GM21529 (cell line): ENCODE measurements at regions not wholly inside any gene's neighbourhood (a gene's known extent, or its start where the extent isn't known, plus 50 kb on each side); places are given as distances from the start of the nearest gene placed in this dataset.
"Not testable (repeated sequence)": the region's sequence is repeated elsewhere in the genome, so short reads cannot be mapped to it uniquely, and the experiment has no call there.

ENCODE experiments used
- ATAC-seq: cut with Tn5 transposase; IDR thresholded peaks from one replicate; pipeline ENCODE4 v1.9.1; 2021; ENCODE audit not compliant: unreplicated experiment

GRCh38 chr14:105909046-105909827 is 382.9 kb downstream of the TMEM121 start:
- ATAC-seq: no peak

DNA sequence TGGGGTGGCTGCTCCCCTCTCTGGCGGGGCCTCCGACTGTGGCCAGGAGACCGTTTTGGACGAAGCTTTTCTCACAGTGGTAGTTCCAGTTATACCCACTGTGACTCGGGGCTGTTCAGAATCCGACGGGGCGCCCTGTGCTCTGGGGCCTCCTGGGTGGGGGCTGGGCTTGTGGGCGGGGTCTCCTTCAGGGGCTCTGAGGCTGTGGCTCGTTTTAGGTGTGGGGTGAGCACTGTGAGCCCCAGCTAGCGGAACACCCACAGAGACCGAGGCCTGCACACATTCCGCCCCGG is 383.4 kb downstream of the TMEM121 start:
- not testable (repeated sequence) for ATAC-seq

DNA sequence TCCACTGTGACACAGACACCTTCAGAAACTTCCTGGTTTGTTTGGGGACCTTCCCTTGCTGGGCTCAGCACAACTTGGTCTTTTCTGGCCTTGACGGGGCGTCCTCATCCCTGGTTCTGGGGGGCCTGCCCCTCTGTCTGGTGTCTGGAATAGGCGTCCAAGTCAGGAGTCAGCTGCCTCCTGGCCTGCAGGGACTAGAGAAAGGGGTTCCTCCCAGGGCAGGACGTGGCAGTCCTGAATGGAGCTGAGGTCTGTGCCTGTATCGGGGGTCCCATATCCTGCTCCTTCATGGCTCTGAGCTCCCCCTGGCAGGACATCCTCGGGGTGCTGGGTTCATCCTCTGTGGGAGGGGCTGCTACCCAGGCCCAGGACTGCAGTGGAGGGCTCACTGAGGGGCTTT is 384.0 kb downstream of the TMEM121 start:
- ATAC-seq: no peak

DNA sequence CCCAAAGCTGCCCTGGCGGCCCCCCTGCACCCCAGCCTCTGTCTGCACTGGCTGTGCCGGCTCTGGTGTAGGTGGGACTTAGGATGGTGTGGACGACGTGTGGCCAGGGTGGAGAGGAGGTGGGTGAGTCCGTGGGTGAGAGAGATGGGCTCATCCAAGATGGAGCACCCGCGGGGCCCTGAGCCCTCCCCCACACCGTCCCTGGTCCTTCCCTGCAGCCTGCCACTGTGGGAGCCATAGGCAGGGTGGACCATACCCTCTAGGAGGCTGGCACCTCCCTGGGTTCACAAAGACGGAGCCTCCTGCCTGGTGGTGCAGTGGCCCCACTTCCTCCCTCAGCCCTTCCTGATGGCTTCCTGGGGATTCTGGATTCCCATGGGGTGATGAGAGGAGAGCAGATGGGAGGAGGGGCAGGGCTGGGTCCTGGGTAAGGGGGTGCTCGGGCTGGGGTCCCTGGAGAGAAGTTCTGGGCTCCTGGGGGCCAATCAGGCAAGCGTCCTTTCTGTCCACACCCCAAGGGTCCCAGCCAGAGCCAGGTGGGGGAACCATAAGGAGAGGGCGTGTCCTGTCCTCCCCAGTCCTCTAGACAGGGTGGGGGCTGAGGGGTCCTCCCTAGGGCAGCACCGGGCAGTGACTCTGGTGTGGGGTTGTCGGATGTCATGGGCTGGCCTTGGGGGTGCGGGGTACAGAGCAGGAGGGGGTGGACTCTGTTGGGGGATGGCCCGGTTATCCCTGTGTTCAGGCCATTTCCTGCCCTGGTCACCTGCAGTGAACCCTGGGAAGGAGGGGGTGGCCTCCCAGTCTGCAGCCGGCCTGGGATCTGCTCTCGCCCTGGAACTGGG is 384.8 kb downstream of the TMEM121 start:
- ATAC-seq: no peak

DNA sequence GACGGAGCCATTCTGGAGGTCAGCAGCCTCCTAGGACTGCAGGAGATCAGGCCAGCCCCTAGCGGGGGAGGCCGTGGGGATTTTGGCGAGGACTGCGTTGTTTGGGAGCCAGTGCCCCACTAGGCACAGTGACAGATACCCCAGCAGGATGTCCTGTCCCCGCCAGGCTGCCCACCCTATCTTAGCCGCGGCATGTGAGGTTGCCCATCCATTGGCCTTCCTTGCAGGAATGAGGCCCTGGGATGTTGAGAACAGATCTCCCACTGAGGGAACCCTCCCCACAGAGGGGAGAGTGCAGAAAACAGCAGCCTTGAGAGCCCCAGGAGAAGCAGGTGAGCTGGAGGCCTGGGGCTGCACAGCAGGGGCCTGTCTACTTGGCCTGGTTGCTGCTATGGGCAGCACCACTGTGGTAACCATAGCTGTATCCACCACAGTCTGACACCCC is 385.5 kb downstream of the TMEM121 start:
- ATAC-seq: not testable (repeated sequence)

GRCh38 chr14:105912641-105913180 is 386.3 kb downstream of the TMEM121 start:
- ATAC-seq: no peak

DNA sequence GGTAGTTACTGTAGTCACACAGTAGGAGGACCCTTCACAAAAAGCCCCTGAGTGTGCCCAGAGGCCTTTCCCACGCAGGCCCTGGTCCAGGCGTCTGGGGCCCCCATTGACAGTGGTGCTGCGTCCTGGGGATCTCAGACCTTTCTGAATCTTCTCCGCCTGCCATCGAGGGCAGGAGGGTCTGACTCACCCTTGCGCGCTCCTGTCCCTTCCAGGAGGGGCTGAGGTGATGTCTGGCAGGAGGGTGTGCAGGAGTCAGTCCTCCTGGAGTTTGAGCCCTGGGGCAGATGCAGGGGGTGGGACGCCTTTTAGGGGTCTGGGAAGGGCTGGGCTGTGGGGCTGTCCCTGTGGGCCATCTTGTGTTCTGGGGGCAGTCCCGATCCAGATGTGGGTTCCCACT is 386.8 kb downstream of the TMEM121 start:
- no peak for ATAC-seq

DNA sequence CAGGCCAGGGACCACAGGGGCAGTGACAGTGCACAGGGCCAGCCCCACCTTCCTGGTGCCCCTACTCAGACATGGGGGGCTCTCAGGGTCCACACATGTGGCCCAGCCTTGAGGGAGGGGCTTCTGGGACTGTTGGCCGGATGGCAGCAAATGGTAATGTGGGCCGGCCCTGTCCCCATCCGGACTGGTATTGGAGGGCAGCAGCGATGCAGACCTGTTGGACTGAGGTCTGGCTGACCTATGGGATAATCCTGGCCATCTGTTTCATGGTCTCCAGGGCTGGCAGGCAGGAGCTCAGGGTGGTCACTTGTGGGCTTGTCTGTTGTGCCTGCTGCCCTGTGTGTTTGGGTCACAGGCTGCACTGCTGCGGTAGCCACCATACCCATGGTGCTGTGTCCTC is 387.5 kb downstream of the TMEM121 start:
- no peak for ATAC-seq

GRCh38 chr14:105914281-105914680 is 387.9 kb downstream of the TMEM121 start:
- not testable (repeated sequence) for ATAC-seq

DNA sequence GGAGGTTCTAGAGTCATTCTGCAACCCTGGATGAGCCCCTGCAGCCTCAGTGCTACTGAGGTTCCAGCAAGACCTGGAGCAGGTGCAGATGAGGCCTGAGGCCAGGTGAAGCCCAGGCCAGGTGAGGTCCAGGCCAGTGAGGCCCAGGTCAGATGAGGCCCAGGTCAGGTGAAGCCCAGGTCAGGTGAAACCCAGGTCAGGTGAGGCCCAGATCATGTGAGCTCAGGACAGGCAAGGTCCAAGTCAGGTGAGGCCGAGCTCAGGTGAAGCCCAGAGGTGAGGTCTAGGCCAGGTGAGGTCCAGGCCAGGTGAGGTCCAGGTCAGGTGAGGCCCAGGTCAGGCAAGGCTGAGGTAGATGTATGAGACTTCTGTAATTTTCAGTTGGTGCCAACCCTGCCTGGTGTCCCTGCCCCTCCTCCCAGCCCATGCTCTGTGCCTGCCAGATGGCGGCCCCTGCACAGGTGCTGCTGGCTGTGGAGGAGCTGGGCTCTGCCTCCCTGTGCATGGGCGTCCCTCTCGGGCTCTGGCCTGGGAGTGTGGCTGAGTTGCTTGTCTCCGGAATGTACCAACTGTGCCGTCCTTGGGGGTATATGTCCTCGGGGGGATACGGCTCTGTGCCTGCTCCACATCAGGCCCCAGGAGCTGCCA is 388.5 kb downstream of the TMEM121 start:
- ATAC-seq: no peak

- not testable (repeated sequence) for ATAC-seq
Measured at GRCh38 chr14:105915546-105915945, 389.2 kb downstream of the TMEM121 start.

DNA sequence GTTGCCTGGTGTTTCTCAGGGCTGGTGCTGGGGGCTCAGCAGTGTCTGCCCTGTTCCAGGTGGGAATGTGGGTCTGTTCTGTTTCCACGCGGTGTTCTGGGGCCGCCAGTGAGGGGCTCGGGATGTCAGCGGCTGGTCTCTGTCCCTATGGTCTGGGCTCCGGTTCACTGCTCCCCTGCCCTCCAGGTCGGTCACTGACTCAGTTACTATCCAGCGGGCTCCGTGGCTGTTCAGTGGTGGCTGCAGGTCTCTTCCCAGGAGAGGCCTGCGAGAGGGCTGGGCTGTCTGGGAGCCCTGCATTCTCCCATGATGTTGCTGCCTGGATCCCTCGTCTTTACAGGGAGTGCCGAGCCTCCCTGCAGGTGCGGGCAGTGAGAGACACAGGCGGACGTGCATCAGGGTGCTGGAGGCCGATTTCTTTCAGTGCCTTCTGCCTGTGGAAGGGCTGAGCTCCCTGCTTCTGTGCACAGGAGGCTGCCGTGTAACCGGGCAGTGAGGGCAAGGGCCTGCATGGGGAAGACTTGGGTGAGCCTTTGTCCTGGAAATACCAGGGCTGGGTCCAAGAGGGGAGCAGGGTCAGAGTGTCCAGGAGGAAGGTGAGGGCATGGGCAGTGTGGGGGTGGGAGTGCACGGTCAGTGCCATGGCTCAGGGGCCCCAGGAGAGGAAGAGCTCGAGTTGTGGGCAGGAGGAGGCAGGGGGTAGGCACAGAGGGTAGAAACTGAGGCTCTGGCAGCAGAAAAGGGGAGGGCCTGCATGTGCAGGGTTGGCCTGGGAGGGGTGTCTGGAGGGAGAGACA is 391.0 kb downstream of the TMEM121 start:
- ATAC-seq: not testable (repeated sequence)

GRCh38 chr14:105917933-105918436 is 391.6 kb downstream of the TMEM121 start:
- no peak for ATAC-seq

DNA sequence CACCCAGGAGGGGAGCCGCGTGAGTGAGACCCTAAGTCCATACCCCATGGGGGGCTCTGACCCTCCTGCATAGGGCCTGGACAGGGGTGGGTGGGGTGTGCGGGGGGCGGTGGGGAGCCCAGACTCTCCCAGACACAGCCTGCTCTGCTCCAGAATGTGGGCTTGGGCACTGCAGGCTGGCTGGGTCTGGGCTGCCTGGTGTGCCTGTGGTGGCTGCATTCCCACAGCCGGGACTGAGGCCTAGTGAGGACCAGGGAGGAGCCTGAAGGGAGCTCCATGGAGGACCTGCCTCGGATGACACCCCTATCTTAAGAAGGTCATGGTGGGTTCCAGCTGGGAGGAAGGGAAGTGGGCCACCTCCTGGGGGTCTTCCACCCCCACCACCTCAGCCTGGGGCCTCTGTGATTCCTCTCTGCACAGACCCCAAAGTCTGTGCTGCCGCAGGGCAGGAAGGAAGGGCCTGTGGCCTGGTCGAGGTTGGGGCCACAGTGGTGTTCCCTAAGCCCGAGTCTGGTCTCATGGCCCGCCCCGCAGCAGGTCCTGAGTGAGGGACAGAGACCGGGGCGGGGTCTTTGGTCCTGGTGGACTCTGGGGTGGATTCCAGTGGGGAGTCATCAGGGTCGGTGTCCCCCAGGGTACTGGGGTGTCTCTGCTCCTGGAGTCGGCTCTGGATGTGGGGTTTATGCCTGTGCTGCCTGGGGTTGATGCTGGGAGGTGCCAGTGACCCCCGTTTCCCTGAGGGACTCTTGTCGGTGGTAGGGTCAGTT is 392.3 kb downstream of the TMEM121 start:
- ATAC-seq: no peak

GRCh38 chr14:105919458-105920150 is 393.2 kb downstream of the TMEM121 start:
- no peak for ATAC-seq

DNA sequence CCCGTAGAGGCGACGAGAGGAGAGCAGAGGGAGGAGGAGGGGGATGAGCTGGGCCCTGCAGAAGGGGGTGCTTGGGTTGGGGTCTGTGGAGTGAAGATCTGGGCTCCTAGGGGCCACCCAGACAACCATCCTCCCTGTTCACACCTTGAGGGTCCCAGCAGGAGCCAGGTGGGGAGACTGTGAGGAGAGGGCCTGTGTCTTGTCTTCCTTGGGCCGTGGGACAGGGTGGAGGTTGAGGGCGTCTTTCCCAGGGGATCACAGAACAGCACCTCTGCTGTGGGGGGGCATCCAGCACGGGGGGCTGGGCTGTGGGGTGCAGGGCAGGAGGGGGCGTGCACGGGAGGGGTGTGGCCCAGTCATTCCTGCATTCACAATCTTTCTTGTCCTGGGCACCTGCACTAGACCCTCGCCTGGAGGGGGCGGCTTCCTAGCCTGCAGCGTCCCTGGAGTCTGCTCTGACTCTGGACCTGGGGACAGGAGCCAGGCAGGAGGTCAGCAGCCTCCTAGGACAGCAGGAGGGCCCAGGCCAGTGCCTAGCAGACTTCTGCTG is 393.8 kb downstream of the TMEM121 start:
- not testable (repeated sequence) for ATAC-seq

GRCh38 chr14:105920803-105921755 is 394.7 kb downstream of the TMEM121 start:
- ATAC-seq: not testable (repeated sequence)

GRCh38 chr14:105921781-105922180 is 395.4 kb downstream of the TMEM121 start:
- ATAC-seq: not testable (repeated sequence)
